ENCODE measurements at regions not wholly inside any gene's neighbourhood (a gene's known extent, or its start where the extent isn't known, plus 50 kb on each side); places are given as distances from the start of the nearest gene placed in this dataset.

DNA sequence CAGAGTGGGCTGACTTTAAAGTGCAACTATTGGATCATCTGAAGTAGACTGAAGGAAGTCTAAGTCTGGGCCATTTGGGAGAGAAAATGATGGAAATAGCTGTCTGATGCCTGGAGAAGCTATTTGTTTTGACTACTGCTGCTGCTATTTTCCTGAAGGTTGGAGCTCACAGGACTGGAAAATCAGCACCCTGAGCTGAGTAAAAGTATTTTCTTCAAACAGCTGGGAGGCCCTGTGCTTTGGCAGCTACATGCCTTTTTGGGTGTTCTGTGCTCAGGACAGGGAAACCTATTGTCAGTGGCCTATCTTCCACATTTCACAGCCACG, 302.6 kb downstream of the ENC1 start:
- Histone ChIP-seq H3K4me1 (ENCODE audit: control insufficient read depth in 3 of 3, insufficient read depth in 2 of 3, low read depth in 1 of 3, low read length in 2 of 3) (peaks cover 0 to 10% (median under 1%) of the 10 kb centered on the region in 3 donors), H3K9me3 (ENCODE audit: control insufficient read depth in 2 of 2, insufficient read depth in 1 of 2, low read depth in 1 of 2, low read length in 1 of 2) (no peaks in the 10 kb centered on the region), H3K36me3 (ENCODE audit: control insufficient read depth in 3 of 3, insufficient read depth in 2 of 3, low read depth in 1 of 3, low read length in 3 of 3) (no peaks in the 10 kb centered on the region), H3K27me3 (ENCODE audit: control insufficient read depth in 3 of 3, insufficient read depth in 3 of 3, low read length in 3 of 3) (no peaks in the 10 kb centered on the region), H3K4me3 (ENCODE audit: low read depth in 1 of 3, low read length in 3 of 3) (no peak overlapping the region), H3K27ac (ENCODE audit: low read depth in 1 of 3, low read length in 2 of 3) (no peak overlapping the region)
- 84 to 100% (median 91%) methylated on average over 1 of the region's 1 CpG for WGBS, 3 donors
- DNase-seq (no peak), FAIRE-seq (no peak)

GRCh38 chr5:74337254-74337983, 303.1 kb downstream of the ENC1 start:
- no peak overlapping the region for H3K27ac ChIP-seq (ENCODE audit: low read depth in 1 of 3, low read length in 2 of 3)
- WGBS, 3 donors, result 55 to 67% (median 63%) methylated on average over 9 of the region's 9 CpGs
- DNase-seq, result no peak
- H3K36me3 ChIP-seq (ENCODE audit: control insufficient read depth in 3 of 3, insufficient read depth in 2 of 3, low read depth in 1 of 3, low read length in 3 of 3), result no peaks in the 10 kb centered on the region
- no peak overlapping the region for H3K4me3 ChIP-seq (ENCODE audit: low read depth in 1 of 3, low read length in 3 of 3)
- H3K27me3 ChIP-seq (ENCODE audit: control insufficient read depth in 3 of 3, insufficient read depth in 3 of 3, low read length in 3 of 3), result no peaks in the 10 kb centered on the region
- peaks cover 0 to 10% (median 0%) of the 10 kb centered on the region in 3 donors for H3K4me1 ChIP-seq (ENCODE audit: control insufficient read depth in 3 of 3, insufficient read depth in 2 of 3, low read depth in 1 of 3, low read length in 2 of 3)
- FAIRE-seq, result no peak
- no peaks in the 10 kb centered on the region for H3K9me3 ChIP-seq (ENCODE audit: control insufficient read depth in 2 of 2, insufficient read depth in 1 of 2, low read depth in 1 of 2, low read length in 1 of 2)

DNA sequence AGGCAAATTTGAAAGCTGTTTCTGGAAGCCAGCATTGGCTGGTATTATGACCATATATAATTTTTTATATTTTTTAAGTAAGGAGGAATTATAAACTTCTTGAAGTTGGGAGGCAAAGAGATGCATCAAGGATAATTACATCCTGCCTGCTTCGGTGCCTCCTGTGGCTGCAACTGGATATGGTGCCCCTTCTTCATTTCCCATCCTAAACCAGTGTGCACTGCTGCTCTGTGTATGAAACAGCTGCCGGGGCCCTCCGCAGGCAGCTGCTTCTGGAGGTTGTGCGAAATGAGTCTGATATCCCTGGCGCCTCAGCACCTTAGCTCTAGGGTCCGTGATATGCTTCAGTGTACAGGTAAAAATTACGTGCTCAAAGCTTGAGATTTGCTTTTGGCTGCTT, 304.2 kb downstream of the ENC1 start:
- Histone ChIP-seq H3K4me3 (ENCODE audit: low read depth in 1 of 3, low read length in 3 of 3) (no peak overlapping the region), H3K4me1 (ENCODE audit: control insufficient read depth in 3 of 3, insufficient read depth in 2 of 3, low read depth in 1 of 3, low read length in 2 of 3) (peaks cover 0 to 10% (median 0%) of the 10 kb centered on the region in 3 donors), H3K36me3 (ENCODE audit: control insufficient read depth in 3 of 3, insufficient read depth in 2 of 3, low read depth in 1 of 3, low read length in 3 of 3) (no peaks in the 10 kb centered on the region), H3K9me3 (ENCODE audit: control insufficient read depth in 2 of 2, insufficient read depth in 1 of 2, low read depth in 1 of 2, low read length in 1 of 2) (no peaks in the 10 kb centered on the region), H3K27me3 (ENCODE audit: control insufficient read depth in 3 of 3, insufficient read depth in 3 of 3, low read length in 3 of 3) (no peaks in the 10 kb centered on the region), H3K27ac (ENCODE audit: low read depth in 1 of 3, low read length in 2 of 3) (no peak overlapping the region)
- DNase-seq, result no peak
- WGBS, 3 donors, result 87 to 88% (median 87%) methylated on average over 7 of the region's 7 CpGs
- FAIRE-seq, result no peak

- H3K27ac ChIP-seq (ENCODE audit: low read depth in 1 of 3, low read length in 2 of 3), result no peak overlapping the region
- no peak overlapping the region for H3K4me3 ChIP-seq (ENCODE audit: low read depth in 1 of 3, low read length in 3 of 3)
- no peaks in the 10 kb centered on the region for H3K9me3 ChIP-seq (ENCODE audit: control insufficient read depth in 2 of 2, insufficient read depth in 1 of 2, low read depth in 1 of 2, low read length in 1 of 2)
- H3K27me3 ChIP-seq (ENCODE audit: control insufficient read depth in 3 of 3, insufficient read depth in 3 of 3, low read length in 3 of 3), result no peaks in the 10 kb centered on the region
- WGBS, 3 donors, result 38 to 59% (median 48%) methylated on average over 5 of the region's 5 CpGs
- DNase-seq (peak in 1 of 2 donors; percentile 8), FAIRE-seq (no peak)
- peaks cover 0 to 10% (median 0%) of the 10 kb centered on the region in 3 donors for H3K4me1 ChIP-seq (ENCODE audit: control insufficient read depth in 3 of 3, insufficient read depth in 2 of 3, low read depth in 1 of 3, low read length in 2 of 3)
- no peaks in the 10 kb centered on the region for H3K36me3 ChIP-seq (ENCODE audit: control insufficient read depth in 3 of 3, insufficient read depth in 2 of 3, low read depth in 1 of 3, low read length in 3 of 3)
Observed at GRCh38 chr5:74334762-74335384, 305.7 kb downstream of the ENC1 start.

DNA sequence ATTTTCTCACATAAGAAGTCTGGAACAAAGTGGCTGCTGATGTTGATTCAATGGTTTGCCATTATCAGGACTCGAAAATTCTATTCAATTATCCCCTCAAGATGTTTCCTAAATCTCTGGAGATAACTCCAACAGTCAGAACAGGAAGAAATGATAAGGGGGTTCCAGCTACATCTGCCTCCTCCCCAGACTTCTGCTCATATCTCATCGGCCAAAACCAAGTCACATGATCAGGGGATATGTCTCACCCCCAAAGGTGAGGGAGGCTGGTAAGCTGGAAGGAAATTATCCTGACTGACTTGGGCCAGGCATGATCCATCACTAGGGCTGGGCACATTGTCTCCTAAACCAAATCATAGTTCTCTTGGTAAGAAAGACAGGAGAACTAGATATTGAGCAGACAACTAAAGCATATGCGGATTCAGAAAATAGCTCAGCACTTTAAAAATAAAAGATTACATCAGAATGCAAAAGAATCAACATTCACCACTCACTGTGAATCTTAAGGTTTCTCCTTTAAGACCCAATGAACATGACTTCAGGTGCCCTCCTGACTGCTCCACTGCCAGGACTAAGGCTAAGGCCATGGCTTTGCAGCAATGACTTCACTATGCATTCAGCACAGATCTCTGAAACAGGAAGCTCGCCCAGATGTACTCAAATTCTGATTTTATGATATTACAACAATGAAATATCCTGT, 306.3 kb downstream of the ENC1 start:
- DNase-seq (no peak), FAIRE-seq (no peak)
- peaks cover 0 to 10% (median 0%) of the 10 kb centered on the region in 3 donors for H3K4me1 ChIP-seq (ENCODE audit: control insufficient read depth in 3 of 3, insufficient read depth in 2 of 3, low read depth in 1 of 3, low read length in 2 of 3)
- no peak overlapping the region for H3K27ac ChIP-seq (ENCODE audit: low read depth in 1 of 3, low read length in 2 of 3)
- no peaks in the 10 kb centered on the region for H3K9me3 ChIP-seq (ENCODE audit: control insufficient read depth in 2 of 2, insufficient read depth in 1 of 2, low read depth in 1 of 2, low read length in 1 of 2)
- 64 to 75% (median 72%) methylated on average over 4 of the region's 4 CpGs for WGBS, 3 donors
- no peak overlapping the region for H3K4me3 ChIP-seq (ENCODE audit: low read depth in 1 of 3, low read length in 3 of 3)
- H3K36me3 ChIP-seq (ENCODE audit: control insufficient read depth in 3 of 3, insufficient read depth in 2 of 3, low read depth in 1 of 3, low read length in 3 of 3), result no peaks in the 10 kb centered on the region
- no peaks in the 10 kb centered on the region for H3K27me3 ChIP-seq (ENCODE audit: control insufficient read depth in 3 of 3, insufficient read depth in 3 of 3, low read length in 3 of 3)

GRCh38 chr5:74333430-74333829, 307.1 kb downstream of the ENC1 start:
- H3K27ac ChIP-seq (ENCODE audit: low read depth in 1 of 3, low read length in 2 of 3), result no peak overlapping the region
- H3K4me1 ChIP-seq (ENCODE audit: control insufficient read depth in 3 of 3, insufficient read depth in 2 of 3, low read depth in 1 of 3, low read length in 2 of 3), result peaks cover 0 to 17% (median 3%) of the 10 kb centered on the region in 3 donors
- peak; percentile 14 to 36 for DNase-seq
- no peak overlapping the region for H3K4me3 ChIP-seq (ENCODE audit: low read depth in 1 of 3, low read length in 3 of 3)
- FAIRE-seq, result no peak
- no peaks in the 10 kb centered on the region for H3K36me3 ChIP-seq (ENCODE audit: control insufficient read depth in 3 of 3, insufficient read depth in 2 of 3, low read depth in 1 of 3, low read length in 3 of 3)
- H3K9me3 ChIP-seq (ENCODE audit: control insufficient read depth in 2 of 2, insufficient read depth in 1 of 2, low read depth in 1 of 2, low read length in 1 of 2), result no peaks in the 10 kb centered on the region
- no peaks in the 10 kb centered on the region for H3K27me3 ChIP-seq (ENCODE audit: control insufficient read depth in 3 of 3, insufficient read depth in 3 of 3, low read length in 3 of 3)

DNA sequence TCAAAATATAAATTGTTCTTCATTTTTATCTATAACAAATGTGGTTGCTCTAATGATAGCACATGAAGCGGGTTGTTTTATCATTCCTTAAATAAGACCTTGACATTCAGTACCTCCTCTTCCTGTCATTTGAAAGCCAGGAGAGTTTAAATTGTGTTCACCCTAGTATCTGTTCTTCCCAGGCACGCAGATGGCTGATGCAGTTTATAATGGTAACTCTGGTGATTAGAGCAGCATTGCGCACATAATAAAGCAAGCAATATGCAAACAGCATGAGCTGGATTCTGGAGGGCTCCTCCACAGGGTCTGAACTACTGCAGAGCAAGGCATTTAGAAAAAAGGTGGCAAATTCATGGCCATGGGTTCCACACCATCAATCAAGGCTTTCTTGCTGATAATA, 307.8 kb downstream of the ENC1 start:
- Histone ChIP-seq H3K36me3 (ENCODE audit: control insufficient read depth in 3 of 3, insufficient read depth in 2 of 3, low read depth in 1 of 3, low read length in 3 of 3) (no peaks in the 10 kb centered on the region), H3K4me1 (ENCODE audit: control insufficient read depth in 3 of 3, insufficient read depth in 2 of 3, low read depth in 1 of 3, low read length in 2 of 3) (peaks cover 0 to 24% (median 8%) of the 10 kb centered on the region in 3 donors), H3K27me3 (ENCODE audit: control insufficient read depth in 3 of 3, insufficient read depth in 3 of 3, low read length in 3 of 3) (no peaks in the 10 kb centered on the region), H3K27ac (ENCODE audit: low read depth in 1 of 3, low read length in 2 of 3) (no peak overlapping the region), H3K9me3 (ENCODE audit: control insufficient read depth in 2 of 2, insufficient read depth in 1 of 2, low read depth in 1 of 2, low read length in 1 of 2) (no peaks in the 10 kb centered on the region), H3K4me3 (ENCODE audit: low read depth in 1 of 3, low read length in 3 of 3) (no peak overlapping the region)
- 88 to 92% (median 91%) methylated on average over 3 of the region's 3 CpGs for WGBS, 3 donors
- FAIRE-seq (no peak), DNase-seq (no peak)

- Histone ChIP-seq H3K4me3 (ENCODE audit: low read depth in 1 of 3, low read length in 3 of 3) (no peak overlapping the region), H3K9me3 (ENCODE audit: control insufficient read depth in 2 of 2, insufficient read depth in 1 of 2, low read depth in 1 of 2, low read length in 1 of 2) (no peaks in the 10 kb centered on the region), H3K36me3 (ENCODE audit: control insufficient read depth in 3 of 3, insufficient read depth in 2 of 3, low read depth in 1 of 3, low read length in 3 of 3) (no peaks in the 10 kb centered on the region), H3K27ac (ENCODE audit: low read depth in 1 of 3, low read length in 2 of 3) (no peak overlapping the region), H3K27me3 (ENCODE audit: control insufficient read depth in 3 of 3, insufficient read depth in 3 of 3, low read length in 3 of 3) (no peaks in the 10 kb centered on the region), H3K4me1 (ENCODE audit: control insufficient read depth in 3 of 3, insufficient read depth in 2 of 3, low read depth in 1 of 3, low read length in 2 of 3) (peaks cover 0 to 30% (median 8%) of the 10 kb centered on the region in 3 donors)
- DNase-seq (no peak), FAIRE-seq (no peak)
- 93 to 95% (median 95%) methylated on average over 7 of the region's 7 CpGs for WGBS, 3 donors
Observed at GRCh38 chr5:74332006-74332405, 308.5 kb downstream of the ENC1 start.

Data from small intestine (tissue), 7 donors.